Right lobe of liver (tissue), 6 donors: ENCODE measurements at regions not wholly inside any gene's neighbourhood (a gene's known extent, or its start where the extent isn't known, plus 50 kb on each side); places are given as distances from the start of the nearest gene placed in this dataset.

ENCODE experiments used
- ATAC-seq, 4 donors: fragments of 200-7000 bp; cut with Tn5 transposase; one replicate each; pipeline ENCODE4 v1.9.1; 2020; ENCODE audit warnings: mild to moderate bottlenecking in 4 of 4, moderate library complexity in 4 of 4
- DNase-seq, 3 donors: peaks; one replicate each; pipeline ENCODE4 v3.0.0-alpha.2; 2020
- H3K27ac ChIP-seq, 3 donors: fragments of 200-600 bp; one replicate each; pipeline ENCODE4 v1.8.0; 2022
- H3K27me3 ChIP-seq, 2 donors: fragments of 200-600 bp; one replicate each; pipeline ENCODE4 v1.8.0; 2022
- H3K36me3 ChIP-seq, 4 donors: fragments of 200-600 bp; sonication (generic) in 1 of 4; one replicate each; pipeline versions ENCODE4 v1.5.1 to v1.8.0; 2017 to 2022; ENCODE audit warnings: control low read depth in 1 of 4
- H3K4me1 ChIP-seq, 4 donors: fragments of 200-600 bp; sonication (generic) in 1 of 4; one replicate each; pipeline versions ENCODE4 v1.5.1 to v1.8.0; 2017 to 2022; ENCODE audit warnings: control low read depth in 1 of 4
- H3K4me3 ChIP-seq, 3 donors: fragments of 200-600 bp; one replicate each; pipeline ENCODE4 v1.8.0; 2022
- H3K9me3 ChIP-seq, 4 donors: fragments of 200-600 bp; sonication (generic) in 1 of 4; one replicate each; pipeline versions ENCODE4 v1.5.1 to v1.8.0; 2017 to 2022; ENCODE audit warnings: control low read depth in 1 of 4
- POLR2A ChIP-seq: fragments of 450-650 bp; IDR thresholded peaks from one replicate; pipeline ENCODE4 v1.6.1; 2017; ENCODE audit warnings: antibody characterized with exemption, mild to moderate bottlenecking
- WGBS: methylation state at CpG from one replicate; pipeline ENCODE4 v1.1.6; 2018; ENCODE audit warnings: low coverage, low lambda C conversion rate; ENCODE audit not compliant: insufficient coverage; ENCODE audit errors: missing lambda C conversion rate; 5-methylcytosine and 5-hydroxymethylcytosine counted together
- intact Hi-C, 2 donors: fragments of 100-400 bp; cut with DNase I; formaldehyde crosslinking; loops; one replicate each; pipeline versions ENCODE4 v1.11.2 to v1.14.1; 2022
- TF ChIP-seq, protein P1 (sequence below), 4 donors: fragments of 200-600 bp in 3 of 4; fragments of 450-650 bp in 1 of 4; IDR thresholded peaks; one replicate each; pipeline versions ENCODE4 v1.5.1 to v1.8.0; 2016 to 2022; ENCODE audit warnings: antibody characterized with exemption in 4 of 4, mild to moderate bottlenecking in 2 of 4
- donor health status: DM: no; HTN: yes; CAD: no.
- donor health status: DM: no; HTN: no; CAD: no.
- donor health status: DM: no; HTN: no; CAD: no.
- donor health status: DM: no; HTN: yes; CAD: no.
- donor health status: DM: no; HTN: yes; CAD: no.

DNA sequence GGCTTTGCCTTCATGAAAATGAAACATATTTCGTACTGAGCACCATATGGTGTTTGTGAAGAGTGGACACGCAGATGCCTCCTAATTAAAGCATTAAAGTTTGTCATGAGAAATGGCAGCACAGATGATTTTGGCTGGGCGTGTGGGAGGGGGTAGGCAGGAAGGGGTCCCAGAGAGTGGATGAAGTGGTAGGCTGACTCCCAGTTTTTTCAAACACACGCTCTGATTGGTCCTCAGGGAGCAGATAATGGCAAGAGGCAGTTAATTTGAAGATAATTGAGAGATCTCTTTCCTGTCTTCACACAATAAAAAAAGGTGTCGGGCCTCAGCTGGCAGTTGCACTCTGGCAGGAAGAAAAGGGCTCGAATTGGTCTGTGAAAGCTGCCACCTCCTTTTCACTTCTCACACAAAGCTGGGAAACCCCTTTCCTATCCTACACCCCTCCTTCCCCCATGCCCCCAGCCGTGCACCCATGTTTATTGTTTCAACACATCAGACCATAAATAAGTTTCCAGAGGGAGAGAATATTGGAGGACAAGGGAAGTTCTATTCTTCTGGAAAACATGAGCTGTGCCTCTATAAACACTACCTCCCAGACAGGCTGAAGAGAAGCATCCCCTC, 429.6 kb downstream of the ARHGEF28 start:
- H3K27ac ChIP-seq = no peak overlapping the region
- DNase-seq (no peak), ATAC-seq (no peak)
- no peaks in the 10 kb centered on the region for H3K36me3 ChIP-seq
- no peaks in the 10 kb centered on the region for H3K27me3 ChIP-seq
- no peak overlapping the region for H3K4me3 ChIP-seq
- no peak for TF ChIP-seq POLR2A
- TF ChIP-seq, protein P1, sequence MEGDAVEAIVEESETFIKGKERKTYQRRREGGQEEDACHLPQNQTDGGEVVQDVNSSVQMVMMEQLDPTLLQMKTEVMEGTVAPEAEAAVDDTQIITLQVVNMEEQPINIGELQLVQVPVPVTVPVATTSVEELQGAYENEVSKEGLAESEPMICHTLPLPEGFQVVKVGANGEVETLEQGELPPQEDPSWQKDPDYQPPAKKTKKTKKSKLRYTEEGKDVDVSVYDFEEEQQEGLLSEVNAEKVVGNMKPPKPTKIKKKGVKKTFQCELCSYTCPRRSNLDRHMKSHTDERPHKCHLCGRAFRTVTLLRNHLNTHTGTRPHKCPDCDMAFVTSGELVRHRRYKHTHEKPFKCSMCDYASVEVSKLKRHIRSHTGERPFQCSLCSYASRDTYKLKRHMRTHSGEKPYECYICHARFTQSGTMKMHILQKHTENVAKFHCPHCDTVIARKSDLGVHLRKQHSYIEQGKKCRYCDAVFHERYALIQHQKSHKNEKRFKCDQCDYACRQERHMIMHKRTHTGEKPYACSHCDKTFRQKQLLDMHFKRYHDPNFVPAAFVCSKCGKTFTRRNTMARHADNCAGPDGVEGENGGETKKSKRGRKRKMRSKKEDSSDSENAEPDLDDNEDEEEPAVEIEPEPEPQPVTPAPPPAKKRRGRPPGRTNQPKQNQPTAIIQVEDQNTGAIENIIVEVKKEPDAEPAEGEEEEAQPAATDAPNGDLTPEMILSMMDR (IDR thresholded peaks at IDR 0.05) = no peak
- no peaks in the 10 kb centered on the region for H3K9me3 ChIP-seq
- 61% methylated on average over 7 of the region's 7 CpGs for WGBS
- no peaks in the 10 kb centered on the region for H3K4me1 ChIP-seq
- intact Hi-C loops = no loop called here

- no peak for TF ChIP-seq POLR2A
- TF ChIP-seq, protein P1 (IDR thresholded peaks at IDR 0.05) = no peak
- H3K27ac ChIP-seq = no peak overlapping the region
- ATAC-seq (no peak), DNase-seq (no peak)
- H3K27me3 ChIP-seq = no peaks in the 10 kb centered on the region
- no peaks in the 10 kb centered on the region for H3K4me1 ChIP-seq
- no peak overlapping the region for H3K4me3 ChIP-seq
- H3K9me3 ChIP-seq = no peaks in the 10 kb centered on the region
- intact Hi-C loops = no loop called here
- WGBS = 56% methylated on average over 5 of the region's 5 CpGs
- no peaks in the 10 kb centered on the region for H3K36me3 ChIP-seq
Observed at GRCh38 chr5:74054641-74055421, 428.8 kb downstream of the ARHGEF28 start.

DNA sequence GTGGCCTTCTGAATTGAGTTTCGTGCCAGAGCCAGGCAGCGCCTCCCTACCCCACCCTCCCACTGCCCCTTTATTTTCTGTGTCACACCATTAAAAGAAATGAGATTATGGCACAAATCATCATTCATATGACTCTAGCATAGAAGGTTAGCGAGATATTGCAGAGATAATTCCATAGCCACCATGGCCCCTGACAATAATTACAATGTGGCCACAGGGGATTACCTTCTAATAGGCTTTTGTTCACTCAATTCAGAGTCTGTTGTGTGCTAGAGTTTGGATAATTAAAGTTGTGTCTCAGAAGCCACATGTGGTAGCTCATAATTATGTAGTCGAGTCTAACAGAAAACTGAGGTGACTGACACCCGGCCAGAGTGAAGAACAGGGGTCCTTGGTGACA, 428.1 kb downstream of the ARHGEF28 start:
- TF ChIP-seq, protein P1 (IDR thresholded peaks at IDR 0.05) = no peak
- no peak for TF ChIP-seq POLR2A
- no peaks in the 10 kb centered on the region for H3K9me3 ChIP-seq
- no peaks in the 10 kb centered on the region for H3K36me3 ChIP-seq
- intact Hi-C loops = no loop called here
- H3K27ac ChIP-seq = no peak overlapping the region
- ATAC-seq (no peak), DNase-seq (no peak)
- WGBS = 69% methylated on average over 5 of the region's 5 CpGs
- H3K4me3 ChIP-seq = no peak overlapping the region
- no peaks in the 10 kb centered on the region for H3K4me1 ChIP-seq
- H3K27me3 ChIP-seq = no peaks in the 10 kb centered on the region

DNA sequence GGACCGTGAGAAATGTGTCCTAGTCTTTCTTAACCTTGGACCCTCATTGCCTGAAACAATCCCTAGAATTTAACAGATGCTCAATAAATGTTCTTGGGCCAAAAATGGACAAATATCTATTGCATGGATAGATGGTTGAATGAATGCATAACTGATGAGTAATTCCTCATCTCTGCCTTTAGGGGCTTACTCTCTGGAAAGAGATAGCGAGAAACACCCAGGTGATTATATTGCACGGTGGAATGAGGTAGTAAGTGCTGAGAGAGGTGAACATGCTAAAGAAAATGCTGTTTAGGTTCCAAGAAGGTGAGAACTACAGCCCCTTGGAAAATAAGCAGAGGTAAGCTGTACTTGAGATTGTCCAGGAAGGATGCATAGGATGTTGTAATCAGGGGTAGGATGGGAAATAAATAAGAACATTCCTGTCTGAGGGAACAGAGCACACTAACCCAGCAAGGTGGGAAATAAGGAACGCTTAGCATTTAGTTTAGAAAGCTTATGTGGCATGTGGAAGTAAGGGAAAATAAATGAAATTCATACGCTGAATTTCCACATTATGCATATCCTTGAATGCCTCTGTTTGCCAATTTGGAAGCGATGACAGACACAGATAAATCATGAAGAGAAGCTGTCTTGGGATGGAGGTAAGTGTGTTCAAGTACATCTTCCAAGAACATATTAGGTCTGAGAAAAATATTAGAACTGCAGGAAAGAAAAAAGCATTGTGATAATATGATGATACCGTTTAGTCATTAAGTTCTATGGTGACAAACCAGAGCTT, 426.6 kb downstream of the ARHGEF28 start:
- no peaks in the 10 kb centered on the region for H3K27me3 ChIP-seq
- TF ChIP-seq POLR2A = no peak
- TF ChIP-seq, protein P1 (IDR thresholded peaks at IDR 0.05) = no peak
- H3K4me1 ChIP-seq = no peaks in the 10 kb centered on the region
- H3K27ac ChIP-seq = no peak overlapping the region
- intact Hi-C loops = no loop called here
- no peak overlapping the region for H3K4me3 ChIP-seq
- DNase-seq = no peak
- 77% methylated on average over 7 of the region's 7 CpGs for WGBS
- ATAC-seq = no peak
- H3K9me3 ChIP-seq = no peaks in the 10 kb centered on the region
- no peaks in the 10 kb centered on the region for H3K36me3 ChIP-seq
